DND-41 (cell line): ENCODE measurements at regions not wholly inside any gene's neighbourhood (a gene's known extent, or its start where the extent isn't known, plus 50 kb on each side); places are given as distances from the start of the nearest gene placed in this dataset.

ENCODE experiments used
- CTCF ChIP-seq: IDR thresholded peaks from 2 replicates; pipeline ENCODE4 v1.5.1; 2012; ENCODE audit warnings: borderline replicate concordance, low read length, moderate library complexity, mild to moderate bottlenecking; ENCODE audit not compliant: poor library complexity, severe bottlenecking; ENCODE audit errors: extremely low read depth
- EZH2 ChIP-seq: IDR thresholded peaks from 3 replicates; pipeline ENCODE4 v1.6.1; 2012; ENCODE audit warnings: borderline replicate concordance, low read depth, mild to moderate bottlenecking, moderate library complexity, low read length, inconsistent platforms; ENCODE audit not compliant: severe bottlenecking

GRCh38 chr4:18162453-18162852, 140.9 kb upstream of the LCORL start:
- no peak for TF ChIP-seq CTCF
- TF ChIP-seq EZH2, result no peak
